HG02588 (cell line): ENCODE measurements at regions not wholly inside any gene's neighbourhood (a gene's known extent, or its start where the extent isn't known, plus 50 kb on each side); places are given as distances from the start of the nearest gene placed in this dataset.

Experiments
- ATAC-seq: cut with Tn5 transposase; IDR thresholded peaks from one replicate; pipeline ENCODE4 v1.9.1; 2021; ENCODE audit warnings: mild to moderate bottlenecking, moderate library complexity; ENCODE audit not compliant: unreplicated experiment

DNA sequence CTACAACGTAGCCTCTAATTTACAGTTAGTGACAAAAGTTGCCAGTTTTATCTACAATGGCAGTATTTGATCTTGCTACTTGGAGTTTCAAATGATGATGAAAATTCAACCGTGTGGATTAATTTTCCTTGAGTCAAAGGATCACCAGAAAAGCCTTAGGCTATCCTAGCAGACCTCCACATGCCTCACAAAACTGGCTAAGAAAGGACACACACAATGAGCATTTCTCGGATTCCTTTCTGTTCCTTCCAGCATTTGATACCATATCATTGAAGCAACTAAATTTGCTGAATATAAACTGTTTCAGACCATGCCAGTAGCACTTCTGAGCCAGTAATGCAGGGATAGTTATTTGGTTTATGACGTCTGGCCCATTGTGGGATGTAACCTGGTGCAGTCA lies 587.4 kb upstream of the MDFIC2 start:
- no peak for ATAC-seq

GRCh38 chr3:70890020-70890394 lies 577.6 kb upstream of the MDFIC2 start:
- ATAC-seq, result no peak

DNA sequence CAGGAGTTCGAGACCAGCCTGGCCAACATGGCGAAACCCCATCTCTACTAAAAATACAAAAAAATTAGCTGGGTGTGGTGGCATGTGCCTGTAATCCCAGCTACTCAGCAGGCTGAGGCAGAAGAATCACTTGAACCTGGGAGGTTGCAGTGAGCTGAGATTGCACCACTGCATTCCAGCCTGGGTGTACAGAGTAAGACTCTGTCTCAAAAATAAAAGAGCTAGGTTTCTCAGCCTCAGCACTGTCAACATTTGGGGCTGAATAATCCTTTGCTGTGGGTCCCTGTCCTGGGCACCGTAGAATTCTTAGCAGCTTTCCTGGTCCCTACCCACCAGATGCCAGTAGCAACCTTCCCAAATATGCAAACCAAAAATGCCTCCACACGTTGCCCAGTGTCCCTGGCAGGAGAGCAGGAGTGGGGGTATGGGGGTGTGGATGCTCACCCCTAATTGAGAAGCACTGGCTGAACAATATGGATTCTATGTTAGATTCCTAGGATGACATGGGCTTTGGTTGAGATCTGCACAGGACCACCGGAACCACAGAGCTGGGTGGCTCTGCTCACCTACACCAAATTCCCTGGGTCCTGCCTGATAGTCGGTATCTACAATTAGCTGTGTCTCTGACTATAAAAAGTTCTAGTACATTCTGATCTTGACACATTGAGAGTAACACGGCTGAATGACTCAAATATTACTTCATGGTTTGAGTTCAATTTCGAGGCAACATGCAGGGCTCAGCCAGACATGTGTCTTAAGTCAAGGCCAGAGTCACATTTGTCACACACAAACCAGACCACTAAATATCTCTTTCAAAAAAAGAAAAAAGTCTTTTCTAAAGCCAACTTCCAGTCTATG lies 577.0 kb upstream of the MDFIC2 start:
- ATAC-seq, result no peak

- ATAC-seq, result no peak
These were observed 573.2 kb upstream of the MDFIC2 start for GRCh38 chr3:70885636-70886035.

- no peak for ATAC-seq
These were observed 569.7 kb upstream of the MDFIC2 start for GRCh38 chr3:70882104-70882503.

DNA sequence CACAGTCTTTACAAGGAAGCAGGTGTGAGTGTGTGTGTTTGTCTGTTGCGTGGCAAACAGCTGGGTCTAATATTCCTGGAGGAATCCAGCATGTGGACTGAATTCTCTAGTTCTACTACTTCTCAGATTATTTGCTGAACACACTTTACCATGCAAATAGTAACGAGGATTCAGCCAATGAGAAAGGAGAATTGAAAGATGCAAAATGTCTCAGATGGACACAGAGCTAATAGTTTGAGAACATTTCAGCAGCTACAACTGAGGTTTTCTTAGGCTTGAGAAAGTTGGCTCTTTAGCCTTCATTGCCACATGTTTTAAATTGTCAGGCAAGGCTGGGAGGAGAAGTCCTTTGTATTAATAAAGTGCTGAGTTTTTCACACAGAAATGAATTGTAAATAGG lies 568.0 kb upstream of the MDFIC2 start:
- ATAC-seq, result no peak

GRCh38 chr3:70876154-70876553 lies 563.7 kb upstream of the MDFIC2 start:
- ATAC-seq, result no peak

DNA sequence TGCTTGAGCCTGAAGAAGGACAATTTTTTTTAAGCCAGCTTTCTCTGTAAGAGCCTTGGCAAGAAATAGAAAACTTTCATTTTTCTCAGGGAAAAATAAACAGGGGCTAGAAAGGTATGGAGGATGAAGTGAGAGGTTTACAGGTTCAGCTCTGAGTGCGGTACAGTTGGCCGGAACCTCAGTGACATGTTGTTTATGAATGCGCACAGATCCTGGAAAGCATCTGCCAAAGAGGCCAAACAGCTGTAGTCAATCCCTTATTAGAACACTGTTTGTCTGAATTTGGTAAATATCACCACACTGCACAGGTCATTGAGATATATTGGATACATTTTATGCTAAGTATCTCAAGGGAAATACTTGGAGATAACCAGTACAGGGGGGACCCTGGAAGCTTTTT lies 561.8 kb upstream of the MDFIC2 start:
- ATAC-seq, result no peak

GRCh38 chr3:70873686-70874085 lies 561.2 kb upstream of the MDFIC2 start:
- ATAC-seq, result no peak

- ATAC-seq, result no peak
These were observed 559.6 kb upstream of the MDFIC2 start for GRCh38 chr3:70871909-70872656.

- no peak for ATAC-seq
These were observed 558.1 kb upstream of the MDFIC2 start for GRCh38 chr3:70870576-70870975.

DNA sequence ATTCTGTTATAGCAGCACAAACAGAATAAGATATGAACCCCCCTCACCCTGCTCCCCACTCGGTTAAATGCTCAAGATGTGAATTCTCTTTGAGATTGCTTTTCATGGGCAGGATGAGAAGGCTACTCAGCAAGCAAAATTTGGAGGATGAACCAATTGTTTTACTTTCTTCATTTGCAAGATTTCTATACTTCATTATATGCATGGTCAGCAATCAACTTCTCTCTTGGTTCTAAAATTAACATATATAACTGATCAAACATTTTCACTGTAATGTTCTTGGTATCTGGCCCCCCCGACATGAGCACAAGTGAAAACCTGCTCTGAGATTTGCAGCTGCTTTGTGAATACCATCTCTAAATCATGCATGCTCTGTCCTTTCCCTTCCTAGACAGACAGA lies 556.1 kb upstream of the MDFIC2 start:
- no peak for ATAC-seq

DNA sequence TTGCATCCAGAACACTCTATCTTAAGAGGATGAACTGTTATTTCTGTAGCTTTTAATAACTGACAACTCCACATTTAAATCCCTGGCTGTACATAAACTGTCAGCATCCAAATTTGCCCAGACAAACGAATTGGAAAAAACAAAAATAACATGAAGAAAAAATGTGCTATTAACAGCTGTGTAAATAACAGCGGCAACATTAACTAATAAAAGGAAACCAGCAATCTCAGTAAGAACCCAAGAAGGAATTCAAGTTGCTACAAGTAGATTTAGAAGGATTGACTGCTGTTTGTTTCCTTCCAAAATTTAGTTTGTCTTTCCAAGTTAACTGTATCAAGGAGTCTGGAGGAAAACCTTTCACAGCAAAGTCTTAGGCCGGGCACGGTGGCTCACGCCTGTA lies 550.6 kb upstream of the MDFIC2 start:
- ATAC-seq, result no peak

GRCh38 chr3:70861855-70862254 lies 549.4 kb upstream of the MDFIC2 start:
- no peak for ATAC-seq

GRCh38 chr3:70861234-70861633 lies 548.8 kb upstream of the MDFIC2 start:
- no peak for ATAC-seq

DNA sequence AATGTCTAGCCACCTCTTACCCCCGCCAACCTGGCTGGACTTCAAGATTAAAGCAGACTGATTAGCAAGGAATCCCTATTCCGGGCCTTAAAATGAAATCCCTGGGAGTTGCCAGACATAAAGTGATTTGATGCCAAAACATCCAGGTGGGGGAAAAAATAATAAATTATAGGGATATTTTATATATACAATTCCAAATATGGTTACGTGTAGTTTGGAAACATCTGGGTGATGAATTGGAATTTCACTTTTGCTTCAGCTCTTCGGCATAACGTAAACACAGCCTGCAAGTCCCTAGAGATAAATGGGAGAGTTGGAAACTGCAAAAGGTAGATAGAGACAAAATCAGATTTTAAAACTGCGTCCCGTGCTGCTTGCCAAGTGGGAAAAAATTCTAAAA lies 545.5 kb upstream of the MDFIC2 start:
- no peak for ATAC-seq

GRCh38 chr3:70856414-70857162 lies 544.1 kb upstream of the MDFIC2 start:
- ATAC-seq, result no peak

GRCh38 chr3:70855149-70855548 lies 542.7 kb upstream of the MDFIC2 start:
- ATAC-seq, result no peak

DNA sequence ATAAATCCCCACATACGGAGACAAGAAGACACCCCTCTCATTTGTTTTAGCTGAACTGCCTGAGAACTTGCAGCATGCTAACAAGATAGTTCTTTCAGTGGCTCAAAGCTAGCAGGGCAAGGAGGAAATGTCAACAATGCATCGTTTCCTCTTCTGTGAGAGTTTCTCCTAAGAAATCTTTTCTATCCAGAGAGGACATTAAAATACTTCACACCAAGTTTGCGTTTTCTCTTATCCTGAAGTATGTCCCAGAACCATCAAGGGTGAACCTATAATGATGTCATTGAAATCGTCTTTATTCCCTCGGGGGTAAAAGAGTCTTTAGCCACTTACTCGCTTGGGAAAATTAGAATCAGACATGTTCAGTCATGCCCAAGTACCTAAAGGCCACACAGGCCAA lies 541.7 kb upstream of the MDFIC2 start:
- ATAC-seq, result no peak

DNA sequence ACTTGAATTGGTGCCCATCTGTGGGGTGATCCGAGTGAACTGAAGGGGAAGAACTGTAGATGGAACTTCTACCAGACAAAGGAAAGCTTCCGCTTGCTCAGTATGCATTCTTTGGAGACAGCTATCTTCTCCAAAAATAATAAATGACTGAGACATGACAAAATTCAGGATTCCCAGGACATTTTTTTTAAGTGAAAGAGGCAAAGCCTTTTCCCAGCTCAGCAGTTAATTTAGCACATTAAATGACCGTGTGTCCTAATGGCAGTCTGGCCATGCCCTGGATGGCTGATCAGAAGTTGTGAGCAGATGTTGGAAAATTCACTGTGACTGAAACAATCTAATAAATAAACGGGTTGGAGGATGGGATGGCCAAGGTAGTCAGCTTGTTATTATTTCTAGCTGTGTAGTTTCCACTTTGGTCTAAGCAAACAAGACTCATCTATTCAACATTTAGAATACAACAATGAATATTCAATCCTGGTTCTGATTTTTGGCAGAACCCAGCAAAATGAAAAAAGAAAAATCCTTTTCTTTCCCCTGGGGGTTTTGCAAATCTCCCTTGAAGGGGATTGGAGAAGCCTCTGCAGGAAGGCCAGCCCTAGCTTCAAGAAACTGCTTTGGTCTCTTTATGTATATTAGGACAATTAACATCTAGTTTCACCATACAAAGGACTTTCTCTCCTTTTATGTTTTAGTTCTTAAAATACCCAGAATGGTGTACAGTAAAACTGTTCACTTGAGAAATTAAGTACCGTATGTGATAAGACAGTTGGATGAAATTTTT lies 540.9 kb upstream of the MDFIC2 start:
- ATAC-seq, result no peak
